Lower lobe of right lung (tissue), 2 donors: ENCODE measurements at regions not wholly inside any gene's neighbourhood (a gene's known extent, or its start where the extent isn't known, plus 50 kb on each side); places are given as distances from the start of the nearest gene placed in this dataset.
"Not testable (repeated sequence)": the region's sequence is repeated elsewhere in the genome, so short reads cannot be mapped to it uniquely, and the experiment has no call there.

ENCODE experiments used
- ATAC-seq, 2 donors: fragments of 200-7000 bp; cut with Tn5 transposase; one replicate each; pipeline ENCODE4 v1.9.1; 2020 to 2022; ENCODE audit warnings: mild to moderate bottlenecking in 2 of 2, moderate library complexity in 2 of 2
- DNase-seq: peaks from one replicate; pipeline ENCODE4 v3.0.0-alpha.2; 2020
- H3K27ac ChIP-seq: fragments of 200-600 bp; one replicate; pipeline ENCODE4 v1.8.0; 2022
- H3K27me3 ChIP-seq: fragments of 200-600 bp; one replicate; pipeline ENCODE4 v1.8.0; 2022; ENCODE audit warnings: low read depth
- H3K36me3 ChIP-seq: fragments of 200-600 bp; one replicate; pipeline ENCODE4 v1.8.0; 2022; ENCODE audit warnings: mild to moderate bottlenecking
- H3K4me1 ChIP-seq: fragments of 200-600 bp; one replicate; pipeline ENCODE4 v1.8.0; 2022
- H3K4me3 ChIP-seq: fragments of 200-600 bp; one replicate; pipeline ENCODE4 v1.8.0; 2022; ENCODE audit warnings: mild to moderate bottlenecking
- H3K9me3 ChIP-seq: fragments of 200-600 bp; one replicate; pipeline ENCODE4 v1.8.0; 2022
- CTCF ChIP-seq: fragments of 200-600 bp; IDR thresholded peaks from one replicate; pipeline ENCODE4 v1.8.0; 2022; ENCODE audit warnings: antibody characterized with exemption, mild to moderate bottlenecking
- intact Hi-C: fragments of 100-400 bp; cut with DNase I; formaldehyde crosslinking; loops from one replicate; pipeline ENCODE4 v1.11.0; 2022
- donor health status: DM: no; HTN: yes; CAD: no; lungs with severe emphysema.

DNA sequence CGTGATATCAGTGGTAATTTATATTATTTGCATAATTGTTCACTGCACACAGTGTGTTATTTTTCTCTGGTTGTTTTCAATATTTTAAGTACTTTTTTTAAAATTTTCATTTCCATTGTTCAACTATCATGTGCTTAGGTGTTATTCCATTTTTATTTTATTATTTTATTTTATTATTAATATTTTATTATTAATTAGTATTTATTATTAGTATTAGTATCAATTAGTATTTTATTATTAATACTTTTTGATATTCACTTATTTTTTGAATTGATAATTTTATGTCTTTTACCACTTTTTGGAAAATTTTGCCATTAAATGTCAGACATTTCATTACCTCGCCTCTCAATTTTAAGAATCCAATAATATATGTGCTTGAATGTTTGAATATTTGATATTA, 593.8 kb upstream of the GRM3 start:
- Histone ChIP-seq H3K27ac (no peak overlapping the region), H3K4me1 (no peaks in the 10 kb centered on the region), H3K9me3 (no peaks in the 10 kb centered on the region), H3K27me3 (no peaks in the 10 kb centered on the region), H3K4me3 (no peak overlapping the region), H3K36me3 (no peaks in the 10 kb centered on the region)
- no peak for TF ChIP-seq CTCF
- DNase-seq (no peak), ATAC-seq (no peak)
- intact Hi-C loops = no loop called here

DNA sequence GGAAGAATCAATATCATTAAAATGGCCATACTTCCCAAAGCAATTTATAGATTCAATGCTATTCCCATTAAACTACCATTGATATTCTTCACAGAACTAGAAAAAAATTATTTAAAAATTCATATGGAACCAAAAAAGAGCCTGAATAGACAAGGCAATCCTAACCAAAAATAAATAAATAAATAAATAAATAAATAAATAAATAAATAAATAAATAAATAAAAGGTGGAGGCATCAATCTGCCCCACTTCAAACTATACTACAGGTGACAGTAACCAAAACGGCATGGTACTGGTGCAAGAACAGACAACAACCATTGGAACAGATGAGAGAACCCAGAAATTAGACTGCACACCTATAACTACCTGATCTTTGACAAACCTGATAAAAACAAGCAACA, 598.5 kb upstream of the GRM3 start:
- H3K4me1 ChIP-seq, ATAC-seq, intact Hi-C loops, H3K27ac ChIP-seq, H3K4me3 ChIP-seq, H3K36me3 ChIP-seq, DNase-seq, H3K27me3 ChIP-seq, H3K9me3 ChIP-seq: not testable (repeated sequence)

DNA sequence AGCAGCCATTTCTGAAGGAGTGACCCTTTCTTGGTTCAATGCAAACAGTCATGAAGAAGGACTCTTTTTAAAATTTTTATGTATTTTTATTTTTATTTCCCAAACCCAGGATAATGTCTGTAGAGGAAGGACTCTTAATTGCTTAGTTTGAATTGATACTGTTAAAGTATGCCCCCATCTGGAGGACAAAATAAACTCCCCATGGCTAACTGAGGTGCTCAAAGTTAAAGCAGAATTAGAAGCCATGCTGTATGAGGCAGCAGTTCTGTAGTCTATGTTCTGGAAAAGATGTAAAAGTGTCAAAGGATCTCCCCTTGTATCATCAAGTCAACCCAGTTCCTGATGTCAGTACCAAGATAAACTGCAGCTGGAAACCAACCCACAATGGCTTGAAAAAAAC, 617.9 kb upstream of the GRM3 start:
- no peak for ATAC-seq
- H3K4me1 ChIP-seq = no peaks in the 10 kb centered on the region
- H3K9me3 ChIP-seq = no peaks in the 10 kb centered on the region
- intact Hi-C loops = no loop called here
- H3K27me3 ChIP-seq = no peaks in the 10 kb centered on the region
- H3K27ac ChIP-seq = no peak overlapping the region
- no peak for TF ChIP-seq CTCF
- DNase-seq = no peak
- no peaks in the 10 kb centered on the region for H3K36me3 ChIP-seq
- H3K4me3 ChIP-seq = no peak overlapping the region

- Histone ChIP-seq H3K4me3 (no peak overlapping the region), H3K27me3 (no peaks in the 10 kb centered on the region), H3K27ac (no peak overlapping the region), H3K36me3 (no peaks in the 10 kb centered on the region), H3K9me3 (no peaks in the 10 kb centered on the region), H3K4me1 (no peaks in the 10 kb centered on the region)
- DNase-seq = no peak
- intact Hi-C loops = no loop called here
- peak in 1 of 2 donors; percentile 85 for ATAC-seq
- TF ChIP-seq CTCF = no peak
Observed at GRCh38 chr7:86013662-86014061, 630.0 kb upstream of the GRM3 start.

DNA sequence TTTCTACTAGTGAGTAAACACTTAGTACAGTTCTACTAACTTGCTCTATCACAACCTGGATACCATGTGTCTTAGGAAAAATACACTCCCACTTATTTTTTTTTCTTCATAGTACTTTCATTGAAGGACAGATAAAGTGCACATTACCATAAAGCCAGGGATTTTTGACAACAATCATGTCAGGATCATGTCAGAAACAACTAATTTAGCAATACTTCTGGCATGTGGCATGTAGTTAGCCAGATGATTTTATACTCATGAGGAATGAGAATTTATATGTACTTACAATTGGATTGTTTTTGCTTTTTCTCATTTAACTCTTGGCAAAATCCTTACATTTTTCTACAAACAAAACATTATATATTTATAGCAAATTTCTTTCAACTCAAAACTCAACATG, 630.7 kb upstream of the GRM3 start:
- H3K27me3 ChIP-seq = no peaks in the 10 kb centered on the region
- H3K4me3 ChIP-seq = no peak overlapping the region
- no peak for ATAC-seq
- no peaks in the 10 kb centered on the region for H3K4me1 ChIP-seq
- H3K27ac ChIP-seq = no peak overlapping the region
- intact Hi-C loops = no loop called here
- H3K36me3 ChIP-seq = no peaks in the 10 kb centered on the region
- no peaks in the 10 kb centered on the region for H3K9me3 ChIP-seq
- DNase-seq = no peak
- TF ChIP-seq CTCF = no peak

DNA sequence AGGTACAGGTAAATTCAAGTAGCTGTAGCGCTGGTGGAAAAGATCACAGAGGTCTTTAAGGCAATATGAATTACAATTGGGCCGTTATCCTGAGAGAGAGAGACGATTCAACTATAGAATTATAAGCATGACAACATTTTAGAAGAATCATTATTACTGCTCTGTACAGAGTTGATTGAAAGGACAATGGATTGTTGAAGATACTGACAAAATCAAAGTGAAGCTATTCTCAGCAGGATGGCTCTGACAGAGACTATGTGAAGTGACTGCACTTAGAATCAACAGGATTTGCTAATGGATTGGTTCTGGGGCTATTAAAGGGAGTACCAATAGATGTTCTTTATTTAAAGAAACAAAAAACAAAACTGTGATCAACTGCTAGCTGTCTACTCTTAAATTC, 634.8 kb upstream of the GRM3 start:
- intact Hi-C loops = no loop called here
- no peak overlapping the region for H3K4me3 ChIP-seq
- ATAC-seq (no peak), DNase-seq (no peak)
- no peaks in the 10 kb centered on the region for H3K9me3 ChIP-seq
- TF ChIP-seq CTCF = no peak
- no peak overlapping the region for H3K27ac ChIP-seq
- H3K36me3 ChIP-seq = no peaks in the 10 kb centered on the region
- H3K4me1 ChIP-seq = no peaks in the 10 kb centered on the region
- no peaks in the 10 kb centered on the region for H3K27me3 ChIP-seq
